Neural crest cell (in vitro differentiated cells): ENCODE measurements at regions not wholly inside any gene's neighbourhood (a gene's known extent, or its start where the extent isn't known, plus 50 kb on each side); places are given as distances from the start of the nearest gene placed in this dataset.

ENCODE experiments used
- DNase-seq: peaks from one replicate; pipeline ENCODE4 v3.0.0; 2021; ENCODE audit warnings: low read depth, mixed read lengths, low spot score
- H3K27ac Mint-ChIP-seq: one replicate; pipeline ENCODE4 v1.8.0; 2021; ENCODE audit warnings: mild to moderate bottlenecking, mixed read lengths; ENCODE audit not compliant: unreplicated experiment
- H3K27me3 Mint-ChIP-seq: 2 replicates; pipeline ENCODE4 v1.8.0; 2021; ENCODE audit warnings: low read depth, mild to moderate bottlenecking, mixed read lengths
- H3K36me3 Mint-ChIP-seq: 2 replicates; pipeline ENCODE4 v1.8.0; 2021; ENCODE audit warnings: low read depth, mild to moderate bottlenecking, mixed read lengths
- H3K4me1 Mint-ChIP-seq: 2 replicates; pipeline ENCODE4 v1.8.0; 2021; ENCODE audit warnings: mixed read lengths
- H3K4me3 Mint-ChIP-seq: one replicate; pipeline ENCODE4 v1.8.0; 2021; ENCODE audit warnings: mild to moderate bottlenecking, mixed read lengths
- H3K9me3 Mint-ChIP-seq: 2 replicates; pipeline ENCODE4 v1.8.0; 2021; ENCODE audit warnings: mixed read lengths
- CTCF ChIP-seq: fragments of 200-600 bp; sonication (generic); conservative IDR thresholded peaks from 2 replicates; pipeline ENCODE4 v1.5.0; 2021; ENCODE audit warnings: antibody characterized with exemption, mild to moderate bottlenecking

- H3K4me3 Mint-ChIP-seq, result no peak overlapping the region
- DNase-seq, result no peak
- H3K27ac Mint-ChIP-seq, result no peak overlapping the region
- no peaks in the 10 kb centered on the region for H3K27me3 Mint-ChIP-seq
- no peaks in the 10 kb centered on the region for H3K4me1 Mint-ChIP-seq
- TF ChIP-seq CTCF, result no peak
- no peaks in the 10 kb centered on the region for H3K36me3 Mint-ChIP-seq
- no peaks in the 10 kb centered on the region for H3K9me3 Mint-ChIP-seq
These were observed 178.6 kb downstream of the UNC5CL start for GRCh38 chr6:40860443-40860842.

DNA sequence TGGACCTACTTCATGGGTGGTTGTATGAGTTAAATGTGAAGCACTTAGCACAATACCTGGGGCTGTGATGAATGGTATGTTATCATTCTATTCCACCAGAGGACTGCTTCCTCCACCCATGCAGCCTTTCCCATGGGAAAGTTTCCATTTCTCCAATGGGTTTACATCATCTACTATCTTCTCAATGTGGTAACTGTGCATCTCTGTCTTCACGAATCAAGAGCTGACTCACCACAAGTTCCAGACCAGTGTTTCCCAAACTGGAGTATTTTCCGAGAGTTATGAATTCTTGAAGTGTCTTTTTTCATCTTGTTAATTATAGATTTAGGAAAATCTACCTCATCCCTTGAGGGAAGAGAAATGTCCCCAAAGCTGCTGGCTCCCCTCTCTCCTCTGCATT lies 182.8 kb downstream of the UNC5CL start:
- no peaks in the 10 kb centered on the region for H3K36me3 Mint-ChIP-seq
- H3K27ac Mint-ChIP-seq, result no peak overlapping the region
- no peak for TF ChIP-seq CTCF
- no peaks in the 10 kb centered on the region for H3K4me1 Mint-ChIP-seq
- no peaks in the 10 kb centered on the region for H3K9me3 Mint-ChIP-seq
- DNase-seq, result no peak
- H3K4me3 Mint-ChIP-seq, result no peak overlapping the region
- H3K27me3 Mint-ChIP-seq, result no peaks in the 10 kb centered on the region

GRCh38 chr6:40855168-40855880 lies 183.7 kb downstream of the UNC5CL start:
- no peaks in the 10 kb centered on the region for H3K36me3 Mint-ChIP-seq
- H3K4me1 Mint-ChIP-seq, result no peaks in the 10 kb centered on the region
- no peak overlapping the region for H3K4me3 Mint-ChIP-seq

DNA sequence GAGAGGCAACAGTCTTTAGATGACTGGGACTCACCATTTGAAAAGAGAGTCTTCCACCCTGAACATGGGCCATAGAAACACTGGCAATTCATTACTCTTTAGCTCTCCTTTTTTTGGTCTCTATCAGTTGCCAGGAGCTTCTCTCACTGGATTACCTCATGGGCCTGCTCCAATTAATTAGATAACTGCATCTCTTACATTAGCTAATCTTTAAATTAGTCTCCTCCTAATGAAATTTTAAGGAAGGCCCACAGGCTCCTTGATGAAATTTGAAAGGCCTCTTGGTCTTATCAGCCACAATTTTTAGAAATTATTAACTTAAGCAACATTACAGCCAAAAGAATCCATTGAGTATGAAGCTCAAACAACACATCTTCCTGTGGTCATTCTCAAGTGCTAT lies 184.4 kb downstream of the UNC5CL start:
- DNase-seq, result no peak
- Mint-ChIP-seq H3K27me3 (no peaks in the 10 kb centered on the region), H3K4me1 (no peaks in the 10 kb centered on the region), H3K4me3 (no peak overlapping the region), H3K36me3 (no peaks in the 10 kb centered on the region), H3K9me3 (no peaks in the 10 kb centered on the region), H3K27ac (no peak overlapping the region)
- TF ChIP-seq CTCF, result no peak

More at GRCh38 chr6:40855168-40855880, 183.7 kb downstream of the UNC5CL start:
- DNase-seq, result no peak
- TF ChIP-seq CTCF, result no peak
- H3K9me3 Mint-ChIP-seq, result no peaks in the 10 kb centered on the region
- H3K27me3 Mint-ChIP-seq, result no peaks in the 10 kb centered on the region
- peak overlapping the region; percentile 52 for H3K27ac Mint-ChIP-seq

DNA sequence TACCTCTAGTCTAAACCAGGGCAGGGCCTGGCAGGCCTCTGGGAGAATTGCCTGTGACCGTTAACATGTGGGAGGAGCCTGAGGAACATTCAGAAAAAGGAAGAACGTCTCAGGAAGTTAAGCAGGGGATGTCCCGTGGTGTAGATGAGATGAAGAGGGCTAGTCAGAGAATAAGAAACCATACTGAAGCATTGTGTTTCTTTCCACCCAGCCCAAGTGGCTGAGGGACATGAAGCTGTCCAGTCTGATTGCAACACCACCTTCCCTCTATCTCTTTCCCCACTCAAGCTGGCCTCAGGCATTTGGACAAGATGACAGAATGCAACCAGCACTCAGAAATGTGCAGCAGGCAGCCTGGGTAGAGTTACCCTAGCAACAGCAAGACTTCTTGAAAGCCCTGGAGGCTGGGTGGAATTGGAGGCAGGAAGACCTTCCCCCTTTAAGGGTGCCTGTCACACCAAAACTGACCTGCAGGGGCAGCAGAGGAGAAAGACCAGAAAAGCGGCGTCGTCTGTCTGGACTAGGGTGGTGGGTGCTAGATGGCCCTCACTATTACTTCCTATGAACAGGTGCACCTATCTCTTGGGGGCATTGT lies 186.1 kb downstream of the UNC5CL start:
- H3K9me3 Mint-ChIP-seq, result no peaks in the 10 kb centered on the region
- no peak for DNase-seq

More for the DNA sequence above, 186.1 kb downstream of the UNC5CL start:
- no peaks in the 10 kb centered on the region for H3K36me3 Mint-ChIP-seq
- no peak overlapping the region for H3K4me3 Mint-ChIP-seq
- TF ChIP-seq CTCF, result peak; percentile 58
- no peaks in the 10 kb centered on the region for H3K4me1 Mint-ChIP-seq
- H3K27me3 Mint-ChIP-seq, result no peaks in the 10 kb centered on the region
- H3K27ac Mint-ChIP-seq, result no peak overlapping the region
